Gastroesophageal sphincter (tissue), 3 donors: ENCODE measurements at regions not wholly inside any gene's neighbourhood (a gene's known extent, or its start where the extent isn't known, plus 50 kb on each side); places are given as distances from the start of the nearest gene placed in this dataset.

Source experiments
- POLR2A ChIP-seq, 2 donors: fragments of 450-650 bp; IDR thresholded peaks; one replicate each; pipeline ENCODE4 v1.6.1; 2017; ENCODE audit warnings: antibody characterized with exemption in 2 of 2, mild to moderate bottlenecking in 2 of 2, moderate library complexity in 1 of 2
- POLR2AphosphoS5 ChIP-seq: sonication (generic); formaldehyde crosslinking; IDR thresholded peaks from one replicate; pipeline ENCODE4 v1.6.1; 2017; ENCODE audit warnings: antibody characterized with exemption
- TF ChIP-seq, protein P1 (sequence below), 4 experiments: fragments of 200-600 bp in 2 of 4; fragments of 450-650 bp in 2 of 4; sonication (generic) in 1 of 4; IDR thresholded peaks; one replicate each; pipeline ENCODE4 v1.5.1; 2017 to 2019; ENCODE audit warnings: antibody characterized with exemption in 4 of 4, mild to moderate bottlenecking in 2 of 4, moderate library complexity in 2 of 4

DNA sequence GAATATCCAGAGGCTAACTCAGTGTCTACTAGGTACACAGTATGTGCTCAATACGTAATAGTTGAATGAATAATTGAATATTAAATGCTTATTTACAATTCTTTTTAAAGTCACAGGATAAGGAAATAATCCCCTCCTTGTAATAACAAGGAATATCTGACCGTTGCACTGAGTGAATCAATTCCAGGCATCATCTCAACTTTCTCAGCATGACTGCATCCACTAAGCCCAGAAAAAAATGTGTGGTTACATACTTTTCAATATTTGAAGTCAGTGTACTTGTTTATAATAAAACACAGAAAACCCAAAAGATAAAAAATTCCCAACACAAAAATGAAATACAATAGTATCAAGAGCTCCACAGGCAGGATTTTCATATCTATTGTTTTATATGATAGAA is 105.4 kb downstream of the TMEM144 start:
- TF ChIP-seq POLR2AphosphoS5 = no peak
- TF ChIP-seq, protein P1, sequence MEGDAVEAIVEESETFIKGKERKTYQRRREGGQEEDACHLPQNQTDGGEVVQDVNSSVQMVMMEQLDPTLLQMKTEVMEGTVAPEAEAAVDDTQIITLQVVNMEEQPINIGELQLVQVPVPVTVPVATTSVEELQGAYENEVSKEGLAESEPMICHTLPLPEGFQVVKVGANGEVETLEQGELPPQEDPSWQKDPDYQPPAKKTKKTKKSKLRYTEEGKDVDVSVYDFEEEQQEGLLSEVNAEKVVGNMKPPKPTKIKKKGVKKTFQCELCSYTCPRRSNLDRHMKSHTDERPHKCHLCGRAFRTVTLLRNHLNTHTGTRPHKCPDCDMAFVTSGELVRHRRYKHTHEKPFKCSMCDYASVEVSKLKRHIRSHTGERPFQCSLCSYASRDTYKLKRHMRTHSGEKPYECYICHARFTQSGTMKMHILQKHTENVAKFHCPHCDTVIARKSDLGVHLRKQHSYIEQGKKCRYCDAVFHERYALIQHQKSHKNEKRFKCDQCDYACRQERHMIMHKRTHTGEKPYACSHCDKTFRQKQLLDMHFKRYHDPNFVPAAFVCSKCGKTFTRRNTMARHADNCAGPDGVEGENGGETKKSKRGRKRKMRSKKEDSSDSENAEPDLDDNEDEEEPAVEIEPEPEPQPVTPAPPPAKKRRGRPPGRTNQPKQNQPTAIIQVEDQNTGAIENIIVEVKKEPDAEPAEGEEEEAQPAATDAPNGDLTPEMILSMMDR (IDR thresholded peaks at IDR 0.05) = no peak
- no peak for TF ChIP-seq POLR2A (IDR thresholded peaks at IDR 0.05)
